Mesenchymal stem cell (in vitro differentiated cells and primary cell): ENCODE measurements at regions not wholly inside any gene's neighbourhood (a gene's known extent, or its start where the extent isn't known, plus 50 kb on each side); places are given as distances from the start of the nearest gene placed in this dataset.

Experiments
- DNase-seq: peaks from one replicate; pipeline ENCODE4 v3.0.0-alpha.2; 2013
- H2AFZ ChIP-seq: one replicate; pipeline ENCODE4 v1.6.1; 2013; ENCODE audit warnings: low read depth, mild to moderate bottlenecking, control low read depth, inconsistent platforms, low read length, moderate library complexity
- H2AK5ac ChIP-seq: 2 replicates; pipeline ENCODE4 v1.6.1; 2013; ENCODE audit warnings: low read length, moderate library complexity, mild to moderate bottlenecking, inconsistent platforms; ENCODE audit not compliant: severe bottlenecking
- H2BK120ac ChIP-seq: one replicate; pipeline ENCODE4 v1.6.1; 2013; ENCODE audit warnings: low read depth, mild to moderate bottlenecking, inconsistent platforms, low read length, moderate library complexity
- H2BK12ac ChIP-seq, 2 experiments: one replicate each; pipeline ENCODE4 v1.6.1; 2013; ENCODE audit warnings: inconsistent platforms in 2 of 2, low read length in 2 of 2, mild to moderate bottlenecking in 2 of 2, moderate library complexity in 2 of 2, control low read depth in 1 of 2
- H2BK15ac ChIP-seq: one replicate; pipeline ENCODE4 v1.6.1; 2013; ENCODE audit warnings: mild to moderate bottlenecking, low read depth, inconsistent platforms; ENCODE audit not compliant: poor library complexity, severe bottlenecking
- H2BK5ac ChIP-seq: 2 replicates; pipeline ENCODE4 v1.6.1; 2013; ENCODE audit warnings: low read depth, mild to moderate bottlenecking, low read length, control low read depth, inconsistent platforms; ENCODE audit not compliant: poor library complexity, severe bottlenecking
- H3K14ac ChIP-seq, 2 experiments: one replicate each; pipeline ENCODE4 v1.6.1; 2013; ENCODE audit warnings: inconsistent platforms in 2 of 2, low read length in 2 of 2, control low read depth in 1 of 2, mild to moderate bottlenecking in 1 of 2, moderate library complexity in 1 of 2
- H3K18ac ChIP-seq, 2 experiments: one replicate each; pipeline ENCODE4 v1.6.1; 2013; ENCODE audit warnings: inconsistent platforms in 2 of 2, low read length in 2 of 2, control low read depth in 1 of 2, low read depth in 1 of 2, mild to moderate bottlenecking in 1 of 2
- H3K23ac ChIP-seq, 2 experiments: one replicate each; pipeline ENCODE4 v1.6.1; 2013; ENCODE audit warnings: inconsistent platforms in 2 of 2, low read length in 2 of 2, mild to moderate bottlenecking in 2 of 2, moderate library complexity in 2 of 2, control low read depth in 1 of 2
- H3K27ac ChIP-seq: 2 replicates; pipeline ENCODE4 v1.5.1; 2013; ENCODE audit warnings: mild to moderate bottlenecking, moderate library complexity, low read length, control low read depth, inconsistent platforms; ENCODE audit not compliant: poor library complexity, severe bottlenecking
- H3K27me3 ChIP-seq, 2 experiments: 2 replicates each; pipeline versions ENCODE4 v1.6.1 to v1.7.0; 2013; ENCODE audit warnings: low read length in 2 of 2, mild to moderate bottlenecking in 2 of 2, moderate library complexity in 2 of 2, control low read depth in 1 of 2, inconsistent platforms in 1 of 2; ENCODE audit not compliant: control insufficient read depth in 1 of 2, insufficient read depth in 1 of 2
- H3K36me3 ChIP-seq, 2 experiments: 2 replicates each; pipeline versions ENCODE4 v1.6.1 to v1.7.0; 2013; ENCODE audit warnings: low read length in 2 of 2, control low read depth in 1 of 2, inconsistent platforms in 1 of 2, low read depth in 1 of 2, mild to moderate bottlenecking in 1 of 2; ENCODE audit not compliant: insufficient read depth in 2 of 2, control insufficient read depth in 1 of 2
- H3K4ac ChIP-seq, 2 experiments: one replicate each; pipeline ENCODE4 v1.6.1; 2013; ENCODE audit warnings: inconsistent platforms in 2 of 2, low read length in 2 of 2, mild to moderate bottlenecking in 2 of 2, moderate library complexity in 2 of 2, control low read depth in 1 of 2, low read depth in 1 of 2
- H3K4me1 ChIP-seq: 2 replicates; pipeline ENCODE4 v1.6.1; 2013; ENCODE audit warnings: low read depth, low read length, control low read depth; ENCODE audit not compliant: control insufficient read depth, insufficient read depth
- H3K4me2 ChIP-seq: 2 replicates; pipeline ENCODE4 v1.6.1; 2013; ENCODE audit warnings: low read length, mild to moderate bottlenecking, inconsistent platforms; ENCODE audit not compliant: poor library complexity, severe bottlenecking
- H3K4me3 ChIP-seq, 2 experiments: 2 replicates each; pipeline versions ENCODE4 v1.5.1 to v1.7.0; 2013; ENCODE audit warnings: low read length in 2 of 2, mild to moderate bottlenecking in 2 of 2, control low read depth in 1 of 2, low read depth in 1 of 2; ENCODE audit not compliant: insufficient read depth in 1 of 2
- H3K79me1 ChIP-seq: replicated peaks from 2 replicates; pipeline ENCODE4 v1.6.1; 2013; ENCODE audit warnings: mild to moderate bottlenecking, control low read depth, low read length, inconsistent platforms; ENCODE audit not compliant: poor library complexity, severe bottlenecking
- H3K9ac ChIP-seq: 2 replicates; pipeline ENCODE4 v1.7.0; 2013; ENCODE audit warnings: mild to moderate bottlenecking, low read length, moderate library complexity
- H3K9me3 ChIP-seq: 2 replicates; pipeline ENCODE4 v1.7.0; 2013; ENCODE audit warnings: mild to moderate bottlenecking, low read length; ENCODE audit not compliant: control insufficient read depth
- H4K8ac ChIP-seq: one replicate; pipeline ENCODE4 v1.6.1; 2013; ENCODE audit warnings: inconsistent platforms, mild to moderate bottlenecking, low read length, moderate library complexity
- H4K91ac ChIP-seq: one replicate; pipeline ENCODE4 v1.6.1; 2013; ENCODE audit warnings: mild to moderate bottlenecking, low read length, inconsistent platforms
- WGBS: methylation state at CpG from one replicate; pipeline ENCODE4 v1.1.7; 2013; ENCODE audit warnings: mixed read lengths; 5-methylcytosine and 5-hydroxymethylcytosine counted together

DNA sequence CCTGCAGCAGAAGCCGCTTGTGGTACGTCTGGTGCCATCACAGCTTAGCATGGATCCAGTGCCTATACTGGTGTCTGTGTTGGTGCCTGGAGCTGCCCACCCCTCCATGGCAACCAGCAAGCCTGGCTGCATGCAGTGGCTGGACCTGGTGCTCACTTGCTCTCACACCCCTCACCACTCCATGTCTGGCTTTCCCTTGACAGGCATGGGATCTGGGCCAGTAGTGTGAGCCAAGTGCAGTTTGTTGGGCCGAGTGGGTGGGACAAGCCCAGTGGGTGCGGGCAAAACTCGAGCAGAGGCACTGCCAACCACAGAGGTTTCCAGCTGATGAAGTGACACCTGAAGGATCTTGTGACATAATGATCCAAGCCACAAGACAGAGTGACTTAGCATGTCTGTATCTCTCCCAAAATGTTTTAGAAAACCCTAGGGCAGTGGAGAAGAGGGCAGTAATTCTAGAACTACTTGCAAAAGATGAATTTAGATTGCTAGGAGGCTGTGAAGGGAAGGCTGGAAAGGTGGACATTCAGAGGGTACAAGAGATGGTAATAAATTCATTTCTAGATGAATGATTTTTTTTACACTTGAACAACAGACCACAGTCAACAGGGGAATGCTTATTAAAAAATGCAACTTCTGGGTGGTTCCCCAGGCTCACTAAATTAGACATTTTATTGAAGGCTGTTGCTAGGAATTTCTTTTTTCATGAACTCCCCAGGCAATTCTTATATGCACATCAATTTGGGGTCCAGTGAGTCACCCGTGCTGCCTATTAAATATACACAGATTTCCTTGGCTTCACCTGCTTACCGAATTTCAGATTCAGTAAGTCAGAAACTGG lies 660.3 kb downstream of the TLR4 start:
- no peak overlapping the region for H2AFZ ChIP-seq
- H3K27ac ChIP-seq, result no peak overlapping the region
- H3K4me2 ChIP-seq, result no peak overlapping the region
- no peak overlapping the region for H2BK15ac ChIP-seq
- no peak overlapping the region for H2BK5ac ChIP-seq
- no peak overlapping the region for H4K91ac ChIP-seq
- no peak for DNase-seq
- H2BK120ac ChIP-seq, result no peak overlapping the region
- H3K9ac ChIP-seq, result no peak overlapping the region
- H2AK5ac ChIP-seq, result no peak overlapping the region
- no peak overlapping the region for H2BK12ac ChIP-seq
- H3K23ac ChIP-seq, result peak overlapping the region in 1 of 2 experiments; percentile 80
- peaks cover 11% of the 10 kb centered on the region for H3K9me3 ChIP-seq
- H3K36me3 ChIP-seq, result no peaks in the 10 kb centered on the region
- H3K4me3 ChIP-seq, result no peak overlapping the region
- WGBS, result 86% methylated on average over 7 of the region's 7 CpGs
- no peak overlapping the region for H3K18ac ChIP-seq
- no peak overlapping the region for H3K14ac ChIP-seq
- no peaks in the 10 kb centered on the region for H3K4me1 ChIP-seq
- H3K4ac ChIP-seq, result no peak overlapping the region
- H3K79me1 ChIP-seq, result no peaks in the 10 kb centered on the region
- no peak overlapping the region for H4K8ac ChIP-seq
- H3K27me3 ChIP-seq, result no peaks in the 10 kb centered on the region

GRCh38 chr9:118366228-118366627 lies 662.0 kb downstream of the TLR4 start:
- H3K9me3 ChIP-seq, result peaks cover 11% of the 10 kb centered on the region
- no peak overlapping the region for H3K4ac ChIP-seq
- no peak for DNase-seq
- H3K23ac ChIP-seq, result no peak overlapping the region
- no peak overlapping the region for H3K4me2 ChIP-seq
- no peak overlapping the region for H2BK120ac ChIP-seq
- H2BK5ac ChIP-seq, result no peak overlapping the region
- H4K8ac ChIP-seq, result no peak overlapping the region
- H3K4me1 ChIP-seq, result no peaks in the 10 kb centered on the region
- H3K4me3 ChIP-seq, result no peak overlapping the region
- WGBS, result 88% methylated on average over 2 of the region's 2 CpGs
- no peak overlapping the region for H3K14ac ChIP-seq
- no peak overlapping the region for H4K91ac ChIP-seq
- H2BK15ac ChIP-seq, result no peak overlapping the region
- no peaks in the 10 kb centered on the region for H3K27me3 ChIP-seq
- H3K79me1 ChIP-seq, result no peaks in the 10 kb centered on the region
- no peak overlapping the region for H2AFZ ChIP-seq
- no peak overlapping the region for H2BK12ac ChIP-seq
- no peaks in the 10 kb centered on the region for H3K36me3 ChIP-seq
- H2AK5ac ChIP-seq, result no peak overlapping the region
- H3K9ac ChIP-seq, result no peak overlapping the region
- no peak overlapping the region for H3K27ac ChIP-seq
- no peak overlapping the region for H3K18ac ChIP-seq

GRCh38 chr9:118367383-118367782 lies 663.2 kb downstream of the TLR4 start:
- Histone ChIP-seq H3K23ac (no peak overlapping the region), H2AK5ac (no peak overlapping the region), H3K27me3 (no peaks in the 10 kb centered on the region), H3K4me1 (no peaks in the 10 kb centered on the region), H4K8ac (no peak overlapping the region), H3K4me3 (no peak overlapping the region), H4K91ac (no peak overlapping the region), H3K9ac (no peak overlapping the region), H2BK5ac (no peak overlapping the region), H2BK15ac (no peak overlapping the region), H2BK120ac (no peak overlapping the region), H2BK12ac (no peak overlapping the region), H3K14ac (no peak overlapping the region), H3K18ac (no peak overlapping the region), H3K9me3 (peaks cover 11% of the 10 kb centered on the region), H3K79me1 (no peaks in the 10 kb centered on the region), H3K36me3 (no peaks in the 10 kb centered on the region), H3K4ac (no peak overlapping the region), H2AFZ (no peak overlapping the region), H3K4me2 (no peak overlapping the region), H3K27ac (no peak overlapping the region)
- no peak for DNase-seq

DNA sequence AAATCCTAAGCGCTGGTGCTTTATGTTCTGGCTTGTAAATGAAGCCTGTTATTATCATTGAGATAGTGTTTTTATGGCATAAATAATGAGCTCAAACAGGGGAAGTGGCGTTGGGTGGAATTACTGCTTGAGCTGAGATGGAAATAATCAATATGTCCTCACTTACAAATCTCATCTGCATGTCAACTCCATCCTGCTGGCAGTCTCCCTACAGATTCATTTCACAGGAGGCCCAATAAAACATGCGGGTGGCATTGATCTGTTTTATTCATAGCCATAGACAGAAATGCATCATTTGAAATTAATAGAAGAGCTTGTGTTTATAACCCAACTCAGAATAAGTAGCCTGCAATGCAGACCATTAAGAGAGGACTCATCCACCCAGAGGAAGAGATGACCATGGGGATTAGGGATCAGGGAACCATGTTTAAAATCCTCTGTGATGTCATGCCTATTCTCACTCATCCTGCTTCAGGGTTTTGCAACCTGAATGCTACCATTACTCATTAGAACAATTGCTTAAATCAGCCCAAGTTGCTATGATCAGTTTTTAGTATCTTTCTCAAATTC lies 680.4 kb downstream of the TLR4 start:
- Histone ChIP-seq H3K9ac (no peak overlapping the region), H2BK12ac (no peak overlapping the region), H4K91ac (no peak overlapping the region), H2BK5ac (no peak overlapping the region), H3K18ac (no peak overlapping the region), H3K36me3 (no peaks in the 10 kb centered on the region), H3K9me3 (no peaks in the 10 kb centered on the region), H3K4ac (no peak overlapping the region), H2AFZ (no peak overlapping the region), H3K4me3 (no peak overlapping the region), H2BK120ac (no peak overlapping the region), H3K27ac (no peak overlapping the region), H3K27me3 (no peaks in the 10 kb centered on the region), H3K4me2 (no peak overlapping the region), H3K79me1 (no peaks in the 10 kb centered on the region), H4K8ac (no peak overlapping the region), H2BK15ac (no peak overlapping the region), H2AK5ac (no peak overlapping the region), H3K14ac (no peak overlapping the region), H3K4me1 (no peaks in the 10 kb centered on the region), H3K23ac (no peak overlapping the region)
- DNase-seq, result no peak
- WGBS, result 100% methylated on average over 1 of the region's 3 CpGs
